GM23248 (cell line): ENCODE measurements at regions not wholly inside any gene's neighbourhood (a gene's known extent, or its start where the extent isn't known, plus 50 kb on each side); places are given as distances from the start of the nearest gene placed in this dataset.

Experiments used
- EZH2 ChIP-seq: fragments of 200-600 bp; sonication (generic); IDR thresholded peaks from 2 replicates; pipeline ENCODE4 v1.6.1; 2018; ENCODE audit warnings: antibody characterized with exemption, mild to moderate bottlenecking; ENCODE audit not compliant: insufficient read depth, poor library complexity, severe bottlenecking
- EZH2phosphoT487 ChIP-seq: fragments of 200-600 bp; sonication (generic); IDR thresholded peaks from 2 replicates; pipeline ENCODE4 v1.6.1; 2018; ENCODE audit warnings: antibody characterized with exemption, moderate library complexity, mild to moderate bottlenecking, low read depth; ENCODE audit not compliant: insufficient read depth

DNA sequence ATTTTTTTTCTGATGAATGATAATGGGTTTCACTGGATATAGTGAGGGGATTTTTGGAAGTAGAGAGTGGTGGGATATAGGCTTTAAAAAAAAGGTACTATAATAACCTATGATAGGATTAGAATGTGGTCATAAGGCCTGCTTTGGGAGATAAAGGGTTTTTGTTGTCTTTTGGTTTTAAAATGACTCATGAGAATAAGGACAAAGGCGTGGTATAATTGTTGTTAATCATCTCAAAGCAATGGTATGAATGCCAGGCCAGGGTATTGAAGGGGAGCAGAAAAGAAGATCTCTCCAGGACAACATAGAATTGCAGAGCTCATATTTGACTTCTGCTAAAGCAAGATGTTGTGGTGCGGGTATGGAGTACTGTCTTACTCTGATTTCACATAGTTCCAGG lies 579.4 kb downstream of the JRKL start:
- TF ChIP-seq EZH2phosphoT487: no peak
- no peak for TF ChIP-seq EZH2
